ENCODE measurements at regions not wholly inside any gene's neighbourhood (a gene's known extent, or its start where the extent isn't known, plus 50 kb on each side); places are given as distances from the start of the nearest gene placed in this dataset.

DNA sequence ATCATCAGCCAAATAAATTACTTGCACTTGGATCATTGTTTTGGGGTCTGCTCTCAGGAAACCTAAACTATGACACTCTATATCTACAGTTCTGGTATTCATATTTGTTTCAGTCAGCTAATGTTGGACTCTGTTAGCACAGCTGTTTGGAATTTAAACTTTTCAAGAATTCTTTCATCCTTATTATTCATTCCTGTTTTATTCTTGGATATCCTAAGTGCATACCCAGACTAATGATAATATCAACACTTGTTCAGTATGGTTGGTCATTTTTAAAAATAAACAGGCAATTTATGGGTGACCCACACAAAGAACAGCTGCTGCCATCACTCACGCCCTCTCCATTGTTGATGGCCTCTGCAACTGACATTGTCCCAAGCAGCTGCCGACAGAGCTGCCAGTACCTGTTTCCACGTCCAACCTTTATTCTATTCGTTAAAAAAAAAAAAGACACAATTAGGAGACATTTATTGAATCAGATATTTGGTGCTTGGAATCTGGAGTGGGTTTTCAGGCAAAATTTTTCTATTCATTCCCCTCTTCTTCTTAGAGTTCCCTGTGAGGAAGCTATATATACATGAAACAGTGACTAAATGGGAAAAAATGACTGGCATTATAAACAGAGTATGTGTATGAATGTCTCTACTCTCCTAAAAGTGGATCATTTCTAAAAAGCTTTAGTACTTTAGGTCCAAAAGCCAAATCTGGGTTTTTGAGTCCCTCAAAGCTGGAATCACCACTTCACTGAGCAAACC is 252.1 kb upstream of the NAV3 start:
- no peak overlapping the region for H3K4me3 ChIP-seq (ENCODE audit: low read depth, low read length)

DNA sequence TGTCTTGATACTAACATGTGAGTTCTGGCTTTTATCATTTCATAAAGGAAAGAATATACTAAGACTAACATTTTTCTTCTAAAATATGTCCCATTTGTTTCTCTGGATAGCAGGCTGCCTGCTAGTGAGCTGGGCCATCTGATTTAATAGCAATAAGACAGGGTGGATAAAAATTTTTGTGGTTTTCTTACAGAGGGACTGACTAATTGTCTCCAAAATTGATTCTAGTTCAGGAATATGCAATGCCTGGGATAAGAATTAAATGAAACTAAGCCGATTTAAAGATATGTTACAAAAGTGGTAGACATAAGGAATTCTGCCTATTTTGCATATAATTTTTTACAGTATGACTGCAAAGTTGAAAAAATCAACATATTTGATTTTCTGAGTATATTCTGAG is 252.9 kb upstream of the NAV3 start:
- no peak overlapping the region for H3K4me3 ChIP-seq (ENCODE audit: low read depth, low read length)

GRCh38 chr12:77575376-77575919 is 255.2 kb upstream of the NAV3 start:
- H3K4me3 ChIP-seq (ENCODE audit: low read depth, low read length): no peak overlapping the region

GRCh38 chr12:77572371-77572770 is 258.3 kb upstream of the NAV3 start:
- no peak overlapping the region for H3K4me3 ChIP-seq (ENCODE audit: low read depth, low read length)

- H3K4me3 ChIP-seq (ENCODE audit: low read depth, low read length): no peak overlapping the region
Observed at GRCh38 chr12:77571768-77572167, 258.9 kb upstream of the NAV3 start.

DNA sequence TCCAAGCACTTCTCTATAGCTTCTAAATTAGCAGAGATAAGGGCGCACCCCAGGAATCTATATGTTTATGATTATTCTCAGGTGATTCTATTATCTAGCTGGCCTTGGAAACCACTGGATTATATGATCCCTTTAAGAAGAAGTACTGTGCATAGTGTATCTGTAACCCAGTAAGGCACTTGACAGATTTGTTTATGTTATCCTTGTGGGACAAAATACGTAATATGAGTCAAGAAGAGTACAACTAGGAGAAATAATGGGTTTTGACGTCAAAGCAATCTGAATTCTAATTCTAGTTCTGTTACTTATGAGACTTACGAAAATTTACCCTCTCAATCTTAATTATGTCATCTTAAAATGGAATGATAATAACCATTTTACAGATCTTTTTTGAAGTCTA is 259.6 kb upstream of the NAV3 start:
- no peak overlapping the region for H3K4me3 ChIP-seq (ENCODE audit: low read depth, low read length)

- no peak overlapping the region for H3K4me3 ChIP-seq (ENCODE audit: low read depth, low read length)
Observed at GRCh38 chr12:77569876-77570275, 260.8 kb upstream of the NAV3 start.

GRCh38 chr12:77560714-77561113 is 270.0 kb upstream of the NAV3 start:
- no peak overlapping the region for H3K4me3 ChIP-seq (ENCODE audit: low read depth, low read length)

GRCh38 chr12:77559400-77560074 is 271.2 kb upstream of the NAV3 start:
- no peak overlapping the region for H3K4me3 ChIP-seq (ENCODE audit: low read depth, low read length)

- H3K4me3 ChIP-seq (ENCODE audit: low read depth, low read length): no peak overlapping the region
Observed at GRCh38 chr12:77555074-77555473, 275.6 kb upstream of the NAV3 start.

DNA sequence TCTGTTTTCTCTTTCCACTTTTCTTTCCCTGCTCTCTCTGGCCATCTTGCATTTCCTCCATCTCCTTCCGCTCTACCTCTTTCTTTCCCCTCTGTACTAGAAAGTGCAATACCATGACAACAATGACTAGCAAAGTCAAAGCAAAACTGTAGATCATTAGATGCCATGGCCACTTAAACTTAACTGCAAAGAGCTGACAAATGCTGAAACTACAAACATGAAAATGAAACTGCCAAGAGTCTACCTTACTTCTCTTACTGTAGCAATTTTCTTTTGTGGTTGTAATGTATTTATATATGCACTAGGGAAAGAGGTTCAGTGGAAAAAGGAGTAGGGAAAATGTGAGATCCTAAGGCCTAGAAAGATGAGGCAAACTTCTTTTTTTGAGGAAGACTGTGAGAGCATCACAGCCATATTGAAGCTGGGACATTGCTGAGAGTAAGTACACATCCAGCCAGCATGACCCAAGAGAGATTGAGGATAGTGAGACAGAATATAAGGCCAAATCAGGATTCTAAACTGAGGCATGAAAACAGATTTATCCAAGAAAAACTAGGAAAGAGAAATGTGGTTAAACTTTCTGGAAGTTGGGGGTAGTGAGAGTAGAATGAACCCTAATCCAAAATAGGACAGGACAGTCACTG is 276.6 kb upstream of the NAV3 start:
- no peak overlapping the region for H3K4me3 ChIP-seq (ENCODE audit: low read depth, low read length)

DNA sequence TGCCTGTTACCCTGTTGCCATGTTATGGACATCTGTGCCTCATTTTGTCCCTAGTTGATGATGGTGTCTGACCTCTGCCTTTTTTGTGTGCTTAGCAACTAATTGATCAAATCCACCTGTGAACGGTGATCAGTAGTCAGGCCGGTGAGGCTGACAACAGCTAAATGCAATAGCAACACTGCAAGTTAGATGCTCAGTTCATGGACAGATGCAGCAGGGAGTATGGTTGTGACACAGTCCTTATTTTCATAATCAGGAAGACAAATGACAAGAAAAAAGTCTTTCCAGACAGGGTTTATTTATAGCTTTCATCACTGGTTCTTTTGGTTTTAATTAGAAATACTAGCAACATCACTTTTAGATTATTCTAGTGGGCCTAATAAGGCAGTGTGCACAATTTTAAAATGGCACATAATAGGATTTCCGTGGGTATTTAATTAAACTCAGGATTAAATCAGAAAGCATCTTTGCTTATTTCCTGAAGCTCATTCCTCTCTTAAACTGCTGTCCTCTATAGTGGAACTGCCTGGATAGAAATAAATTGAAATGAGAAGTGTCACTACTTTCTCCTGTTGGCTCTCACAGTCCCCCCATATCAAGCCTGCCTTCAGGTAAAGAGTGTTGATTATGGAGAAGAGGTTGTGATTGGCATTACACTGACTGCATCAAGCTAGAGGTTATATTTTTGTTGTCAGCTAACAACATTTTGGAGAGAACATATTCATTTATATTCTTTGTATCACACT is 281.1 kb upstream of the NAV3 start:
- no peak overlapping the region for H3K4me3 ChIP-seq (ENCODE audit: low read depth, low read length)

- H3K4me3 ChIP-seq (ENCODE audit: low read depth, low read length): no peak overlapping the region
Observed at GRCh38 chr12:77548797-77549196, 281.9 kb upstream of the NAV3 start.

GRCh38 chr12:77540097-77540496 is 290.6 kb upstream of the NAV3 start:
- H3K4me3 ChIP-seq (ENCODE audit: low read depth, low read length): no peak overlapping the region

DNA sequence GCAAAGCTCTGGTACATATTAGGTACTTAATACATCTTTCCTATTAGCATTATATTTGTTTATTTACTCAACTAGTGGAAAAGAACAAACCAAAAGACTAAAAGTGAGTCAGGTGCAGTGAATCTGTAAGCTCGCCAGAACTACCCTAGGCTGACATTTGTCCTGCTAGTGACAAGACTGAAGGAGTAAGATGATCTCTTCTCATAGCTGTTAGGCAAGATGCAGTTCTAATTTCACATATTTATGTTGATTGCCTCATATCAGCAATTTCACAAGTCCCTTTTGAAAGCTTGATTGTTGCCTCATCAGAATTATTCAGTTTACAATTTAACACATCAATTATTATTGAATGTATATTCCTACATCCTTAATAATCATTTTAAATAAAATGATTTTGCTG is 293.0 kb upstream of the NAV3 start:
- no peak overlapping the region for H3K4me3 ChIP-seq (ENCODE audit: low read depth, low read length)

- no peak overlapping the region for H3K4me3 ChIP-seq (ENCODE audit: low read depth, low read length)
Observed at GRCh38 chr12:77535734-77536133, 295.0 kb upstream of the NAV3 start.

DNA sequence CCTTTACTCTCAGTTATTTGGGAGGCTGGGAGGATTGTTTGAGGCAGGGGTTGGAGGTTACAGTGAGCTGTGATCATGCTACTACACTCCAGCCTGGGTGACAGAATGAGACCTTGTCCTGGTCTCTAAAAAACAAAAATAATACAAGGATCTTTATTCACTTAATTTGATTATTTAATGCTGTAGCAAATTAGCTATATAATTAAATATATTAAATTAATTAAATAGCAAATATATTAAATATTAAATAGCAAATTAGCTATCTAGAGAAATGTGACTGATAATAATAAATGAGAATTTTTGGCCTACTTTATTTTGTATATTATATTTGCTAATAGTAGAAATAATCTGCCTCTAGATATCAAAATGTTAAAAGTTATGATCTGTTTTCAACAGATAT is 298.8 kb upstream of the NAV3 start:
- no peak overlapping the region for H3K4me3 ChIP-seq (ENCODE audit: low read depth, low read length)

DNA sequence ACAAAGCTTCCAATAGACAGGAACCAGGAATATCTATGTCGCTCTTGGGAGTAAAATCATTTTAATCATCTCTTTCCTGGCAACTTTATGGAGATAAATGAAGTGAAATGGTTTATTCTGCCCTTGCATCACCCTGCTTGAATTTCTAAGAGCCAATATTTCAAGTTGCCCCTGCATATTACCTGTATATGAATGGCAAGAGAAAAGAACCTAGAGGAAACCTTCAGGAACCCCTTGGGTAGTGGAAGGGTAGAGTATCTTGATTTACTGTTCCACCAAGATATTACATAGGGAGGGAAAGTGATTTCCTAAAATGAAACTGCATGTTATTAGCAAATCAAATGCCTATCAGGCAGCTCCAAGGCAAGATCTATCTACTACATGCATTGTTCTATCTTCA is 308.4 kb upstream of the NAV3 start:
- no peak overlapping the region for H3K4me3 ChIP-seq (ENCODE audit: low read depth, low read length)

GRCh38 chr12:77521508-77522115 is 309.1 kb upstream of the NAV3 start:
- no peak overlapping the region for H3K4me3 ChIP-seq (ENCODE audit: low read depth, low read length)

GRCh38 chr12:77514511-77514910 is 316.2 kb upstream of the NAV3 start:
- no peak overlapping the region for H3K4me3 ChIP-seq (ENCODE audit: low read depth, low read length)

DNA sequence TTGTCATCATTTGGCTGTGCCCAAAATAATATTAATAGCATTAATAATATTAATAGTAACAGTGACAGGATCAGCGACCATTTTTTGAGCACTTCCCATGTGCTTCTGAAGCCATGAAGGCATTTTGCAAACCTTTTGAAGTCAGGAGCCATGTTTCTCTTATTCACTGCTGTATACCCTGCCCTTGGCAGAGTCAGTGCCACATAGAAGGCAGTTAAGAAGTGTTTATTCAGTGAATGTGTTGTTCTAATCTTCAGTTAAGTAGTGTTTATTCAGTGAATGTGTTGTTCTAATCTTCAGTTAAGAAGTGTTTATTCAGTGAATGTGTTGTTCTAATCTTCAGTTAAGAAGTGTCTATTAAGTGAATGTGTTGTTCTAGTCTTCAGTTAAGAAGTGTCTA is 319.7 kb upstream of the NAV3 start:
- H3K4me3 ChIP-seq (ENCODE audit: low read depth, low read length): no peak overlapping the region

Data from iPS-11a (cell line).